ENCODE measurements at regions not wholly inside any gene's neighbourhood (a gene's known extent, or its start where the extent isn't known, plus 50 kb on each side); places are given as distances from the start of the nearest gene placed in this dataset.

DNA sequence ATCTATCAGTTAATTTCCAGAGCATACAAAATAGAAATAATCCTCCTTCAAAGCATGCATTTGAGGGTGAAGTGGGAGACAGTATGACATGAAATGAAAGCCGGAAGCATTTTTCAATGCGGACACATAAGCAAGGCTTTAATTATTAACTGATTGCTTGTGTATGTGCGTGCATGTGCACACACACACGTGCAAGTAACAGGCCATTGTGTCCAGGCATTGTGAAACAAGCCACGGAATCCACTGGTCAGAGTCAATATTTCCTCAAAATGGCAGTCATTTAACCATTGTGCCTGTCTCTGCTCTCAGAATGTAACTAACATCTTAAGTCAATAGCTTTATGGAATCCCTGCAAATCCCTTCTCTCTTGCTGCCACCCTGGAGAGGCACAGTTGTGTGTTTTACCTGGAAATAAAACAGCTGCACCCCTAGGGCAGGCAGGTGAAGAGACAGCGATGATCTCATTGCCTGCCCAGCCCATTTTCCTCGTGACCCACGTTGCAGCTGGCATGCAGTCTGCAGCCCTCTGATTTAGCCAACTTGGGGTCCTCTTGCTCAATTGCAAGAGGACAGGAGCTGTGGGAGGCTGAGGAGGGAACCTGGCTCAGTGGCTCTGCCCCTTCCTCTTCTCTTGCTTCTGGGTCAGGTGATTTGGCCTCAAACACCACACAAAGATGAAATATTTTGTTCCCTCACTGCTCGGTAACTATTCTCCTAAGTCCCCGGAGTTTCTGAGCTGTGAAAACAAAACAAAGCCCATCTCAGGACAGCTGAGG lies 500.9 kb upstream of the ZMIZ1 start:
- DNase-seq (ENCODE audit: low spot score), result no peak

DNA sequence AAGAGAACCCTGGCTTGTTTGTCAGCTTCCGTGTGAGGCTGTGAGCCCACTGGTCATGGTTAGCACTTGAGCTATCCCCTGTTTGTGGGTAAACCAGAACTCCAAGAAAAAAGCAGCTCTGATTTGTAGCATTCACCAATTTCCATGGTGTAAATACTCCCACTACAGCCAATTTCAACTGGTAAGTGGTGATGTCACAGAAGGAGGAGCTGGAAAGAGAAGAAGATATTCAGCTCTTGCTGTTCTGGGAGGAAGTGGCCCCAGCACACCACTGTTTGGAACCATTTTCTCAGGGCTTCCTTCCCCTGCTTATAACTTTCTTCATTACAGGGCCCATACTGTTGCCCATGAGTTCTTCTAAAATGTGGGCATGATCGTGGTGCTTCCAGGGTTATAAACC lies 500.1 kb upstream of the ZMIZ1 start:
- no peak for DNase-seq (ENCODE audit: low spot score)

DNA sequence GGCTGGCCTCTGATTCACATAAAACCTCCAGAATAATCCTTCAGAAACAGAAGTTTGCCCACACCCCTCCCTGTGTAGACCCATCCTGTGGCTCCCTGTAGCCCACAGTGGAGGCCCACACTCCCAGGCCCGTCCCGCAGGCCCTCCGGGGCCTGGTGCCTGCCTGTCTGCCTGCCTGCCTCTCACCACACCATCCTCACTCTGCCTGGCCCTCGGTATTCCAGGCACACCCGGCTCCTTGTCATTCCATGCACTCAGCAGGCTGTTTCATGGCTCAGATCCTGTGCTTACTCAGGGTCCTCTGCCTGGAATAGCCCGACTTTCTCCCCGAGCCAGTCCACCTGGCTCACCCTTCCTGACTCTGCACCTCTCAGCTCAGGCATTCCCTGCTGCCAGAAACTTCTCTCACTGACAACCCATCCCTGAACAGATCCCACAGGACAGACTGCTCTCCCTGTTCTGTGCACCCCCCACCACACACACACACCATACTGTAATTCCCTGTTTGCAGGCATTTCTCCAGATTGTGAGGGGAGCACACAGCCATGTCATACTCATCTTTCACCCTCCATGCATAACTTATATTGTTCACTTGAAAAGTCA lies 498.0 kb upstream of the ZMIZ1 start:
- no peak for DNase-seq (ENCODE audit: low spot score)

DNA sequence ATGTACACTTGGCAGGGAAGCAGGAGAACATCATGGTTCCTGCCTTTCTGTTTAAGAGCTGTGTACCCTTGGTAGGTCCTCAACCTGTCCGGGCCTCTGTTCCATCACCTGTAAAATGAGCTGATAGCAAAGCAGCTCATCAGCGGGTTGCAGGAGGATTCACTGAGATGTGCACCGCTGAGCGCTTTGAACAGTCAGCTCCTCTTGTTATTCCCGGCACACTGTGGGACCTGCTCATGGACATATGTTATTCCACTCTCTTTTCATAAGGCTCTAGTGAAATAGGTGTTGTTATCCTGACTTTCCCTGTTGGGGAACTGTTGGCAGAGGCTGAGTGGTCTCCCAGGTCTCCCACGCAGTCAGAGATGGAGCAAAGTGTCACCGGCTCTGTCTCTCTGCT lies 497.5 kb upstream of the ZMIZ1 start:
- no peak for DNase-seq (ENCODE audit: low spot score)

DNA sequence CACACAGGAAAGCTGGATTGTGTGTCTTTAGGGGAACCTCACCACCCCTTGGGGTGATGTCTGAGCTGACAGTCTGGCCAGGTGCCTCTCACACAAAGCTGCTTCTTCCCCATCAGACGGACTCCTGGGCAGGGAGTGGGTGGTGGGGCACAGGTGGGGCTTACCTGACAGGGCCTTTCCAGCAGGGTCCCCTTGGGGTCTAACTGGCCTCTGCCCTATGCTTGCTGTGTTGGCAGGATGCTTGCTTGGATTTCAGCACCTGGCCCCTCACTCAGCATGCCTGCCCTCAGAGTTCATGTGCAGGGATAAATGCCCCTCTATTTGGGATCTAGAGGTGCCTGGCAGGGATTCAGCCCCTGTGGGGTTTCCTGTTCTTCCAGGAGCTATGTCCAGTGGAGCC lies 496.9 kb upstream of the ZMIZ1 start:
- DNase-seq (ENCODE audit: low spot score), result no peak

DNA sequence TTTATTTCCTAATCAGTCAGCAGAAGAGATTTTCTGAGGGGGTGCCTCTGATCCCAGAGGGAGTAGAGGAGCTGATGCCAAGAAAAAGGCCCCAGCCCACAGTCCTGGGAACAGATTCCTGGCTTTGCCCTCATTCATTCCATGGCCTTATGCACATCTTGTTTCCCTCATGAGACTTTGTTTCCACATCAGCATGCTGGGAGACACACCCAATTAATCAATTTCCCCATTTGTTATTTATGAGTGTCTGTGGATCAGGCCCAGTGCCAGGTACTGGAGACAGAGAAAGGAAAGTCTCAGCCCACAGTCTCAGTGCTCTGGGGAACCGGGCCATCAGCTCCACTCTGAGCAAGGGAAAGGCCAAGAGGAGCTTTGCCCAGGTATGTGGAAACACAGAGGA lies 496.2 kb upstream of the ZMIZ1 start:
- DNase-seq (ENCODE audit: low spot score), result no peak

DNA sequence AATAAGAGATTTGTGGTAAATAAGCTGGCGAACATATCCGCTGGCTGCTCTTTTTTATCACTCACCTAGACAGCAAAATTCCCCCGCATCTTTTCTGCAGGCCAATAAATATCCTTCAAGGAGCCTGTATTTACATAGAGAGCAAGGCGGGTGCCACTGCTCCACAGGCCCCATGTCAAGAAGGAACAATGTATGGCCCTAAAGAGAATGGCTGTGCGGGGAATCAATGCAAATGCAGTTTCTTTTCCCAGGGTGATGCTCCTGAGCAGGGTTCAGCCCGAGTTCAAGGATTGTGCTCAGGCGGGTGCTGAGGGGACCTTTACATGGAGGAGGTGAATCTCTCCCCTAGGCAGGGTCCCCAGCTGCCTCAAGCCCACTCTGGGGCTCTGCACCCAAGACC lies 494.2 kb upstream of the ZMIZ1 start:
- DNase-seq (ENCODE audit: low spot score), result no peak

DNA sequence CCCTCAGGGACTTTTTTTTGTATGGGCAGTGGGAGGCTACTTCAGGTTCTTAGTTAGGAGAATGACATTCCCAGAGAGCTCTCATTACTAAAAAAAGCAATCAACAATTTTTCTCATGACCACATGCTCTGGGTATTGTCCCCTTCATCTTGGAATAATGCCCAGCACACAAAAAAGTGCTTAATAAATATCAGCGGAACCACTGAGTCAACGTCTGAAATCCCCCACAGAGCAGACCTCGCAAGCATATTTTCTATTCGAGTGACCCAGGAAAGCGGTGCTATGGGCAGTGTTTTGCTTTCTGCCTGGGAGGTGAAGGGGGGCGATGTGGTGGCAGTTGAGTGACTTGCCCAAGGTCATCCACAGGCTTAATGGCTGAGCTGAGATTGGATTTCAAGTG lies 493.4 kb upstream of the ZMIZ1 start:
- no peak for DNase-seq (ENCODE audit: low spot score)

DNA sequence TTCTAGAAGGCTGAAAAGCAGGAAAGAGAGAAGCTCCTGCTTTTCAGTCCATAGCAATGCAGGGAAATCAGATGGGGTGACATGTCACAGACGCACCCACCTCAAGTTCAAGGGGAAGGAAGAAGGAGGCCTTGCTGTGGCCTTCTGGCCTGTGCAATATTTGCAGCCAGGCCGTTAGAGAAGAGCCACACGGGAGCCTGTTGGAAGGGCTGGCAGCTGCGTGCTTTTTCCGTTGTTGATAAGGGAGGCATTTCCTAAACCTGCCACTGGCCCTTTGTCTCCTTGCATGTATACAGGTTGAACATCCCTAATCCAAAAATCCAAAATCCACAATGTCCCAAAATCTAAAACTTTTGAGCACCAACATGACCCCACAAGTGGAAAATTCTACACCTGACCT lies 492.5 kb upstream of the ZMIZ1 start:
- no peak for DNase-seq (ENCODE audit: low spot score)

DNA sequence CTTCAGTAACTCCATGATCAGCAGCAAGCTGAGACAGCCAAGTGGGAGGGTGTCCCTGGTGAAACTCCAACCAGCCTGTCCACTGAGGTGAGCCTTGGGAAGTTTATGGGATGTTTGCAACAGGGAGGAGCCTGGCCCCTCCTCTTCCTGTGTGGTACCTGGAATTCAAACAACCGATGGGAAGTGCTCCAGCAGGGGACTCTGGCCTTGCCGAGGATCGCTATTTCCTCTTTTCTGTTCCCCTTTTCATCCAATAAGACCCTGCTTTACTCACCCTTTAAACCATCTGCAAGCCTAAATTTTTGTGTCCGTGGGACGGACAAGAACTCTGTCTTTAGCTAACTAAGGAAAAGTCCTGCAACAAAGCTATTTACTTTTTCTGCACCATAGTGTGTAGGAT lies 491.1 kb upstream of the ZMIZ1 start:
- no peak for DNase-seq (ENCODE audit: low spot score)

DNA sequence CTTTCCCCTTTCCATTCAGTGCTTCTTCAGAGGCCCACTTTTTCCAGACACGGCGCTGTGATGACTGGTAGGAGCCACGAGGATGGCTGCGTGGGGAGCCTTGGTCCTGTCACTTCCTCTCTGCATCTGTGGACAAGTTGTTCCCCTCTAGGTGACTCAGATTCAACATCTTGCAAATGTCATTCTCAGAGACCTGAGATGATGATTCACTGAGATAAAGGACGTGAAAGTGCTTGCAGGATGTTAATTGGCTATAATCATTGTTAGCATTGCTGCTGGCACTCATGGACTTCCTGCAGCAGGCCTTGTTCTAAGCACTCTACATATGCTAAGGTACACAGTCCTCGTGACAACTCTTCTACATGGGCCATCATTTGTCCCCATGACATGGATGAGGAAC lies 489.8 kb upstream of the ZMIZ1 start:
- DNase-seq (ENCODE audit: low spot score), result no peak

DNA sequence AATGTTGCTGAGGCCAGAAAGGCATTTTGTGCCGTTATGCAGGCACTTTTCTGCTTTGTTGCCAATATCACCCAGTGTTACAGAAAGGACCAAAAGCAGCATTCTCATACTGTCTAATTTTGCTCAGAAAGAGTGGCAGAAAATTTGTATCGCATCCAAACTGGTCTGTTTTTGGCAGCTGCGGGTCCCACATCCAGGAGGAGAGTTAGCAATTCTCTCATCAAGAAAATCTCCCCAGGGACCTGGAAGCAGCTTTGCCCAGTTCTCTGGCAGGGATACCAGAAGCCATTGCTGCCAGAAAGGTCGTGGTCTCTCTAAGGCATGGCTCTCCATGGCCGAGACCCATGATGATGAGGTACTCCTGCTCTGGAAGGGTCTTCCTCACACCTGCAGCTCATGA lies 489.2 kb upstream of the ZMIZ1 start:
- no peak for DNase-seq (ENCODE audit: low spot score)

DNA sequence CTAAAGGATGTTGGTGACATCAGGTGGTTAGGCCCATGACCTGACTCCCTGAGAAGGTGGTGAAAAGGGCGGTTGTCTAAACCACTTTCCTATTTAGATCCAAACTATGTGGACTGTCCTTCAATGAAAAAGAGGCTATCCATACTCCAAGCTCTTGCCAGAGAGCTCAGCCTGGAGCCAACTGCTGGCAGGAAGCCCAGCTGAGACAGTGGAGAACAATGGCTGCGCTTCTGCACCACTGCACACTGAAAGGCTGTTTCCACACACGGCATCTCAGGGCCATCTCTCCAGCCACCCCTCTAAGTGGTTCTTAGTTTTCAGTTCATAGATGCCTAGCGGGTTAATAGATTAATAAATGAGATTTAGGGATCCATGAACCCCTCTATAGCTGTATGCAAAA lies 488.8 kb upstream of the ZMIZ1 start:
- DNase-seq (ENCODE audit: low spot score), result no peak

DNA sequence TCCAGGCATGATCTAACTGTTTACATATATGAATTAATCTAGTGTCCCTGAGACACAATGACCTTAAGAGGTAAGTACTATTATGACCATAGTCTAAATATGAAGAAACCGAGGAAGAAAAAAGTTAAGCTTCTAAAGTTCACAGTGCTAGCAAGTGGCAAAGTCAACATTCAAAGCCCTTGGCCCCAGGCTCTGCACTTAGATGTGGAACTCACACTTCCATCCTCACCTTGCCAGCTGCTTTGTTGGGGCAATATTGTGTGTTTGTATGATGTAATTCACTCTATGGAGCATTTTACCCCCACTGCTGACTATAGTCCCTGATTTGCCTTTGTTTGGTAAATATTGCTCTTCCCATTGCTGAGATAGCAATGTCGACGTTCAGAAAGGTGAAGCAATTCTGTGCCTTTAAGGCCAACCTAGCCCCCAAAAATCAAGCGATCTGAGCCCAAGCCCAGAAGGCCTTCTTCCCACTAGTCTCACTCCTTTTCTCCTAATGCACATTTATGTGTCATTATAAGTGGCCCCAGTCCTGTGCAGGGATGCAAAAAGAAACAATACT lies 487.6 kb upstream of the ZMIZ1 start:
- DNase-seq (ENCODE audit: low spot score), result no peak

DNA sequence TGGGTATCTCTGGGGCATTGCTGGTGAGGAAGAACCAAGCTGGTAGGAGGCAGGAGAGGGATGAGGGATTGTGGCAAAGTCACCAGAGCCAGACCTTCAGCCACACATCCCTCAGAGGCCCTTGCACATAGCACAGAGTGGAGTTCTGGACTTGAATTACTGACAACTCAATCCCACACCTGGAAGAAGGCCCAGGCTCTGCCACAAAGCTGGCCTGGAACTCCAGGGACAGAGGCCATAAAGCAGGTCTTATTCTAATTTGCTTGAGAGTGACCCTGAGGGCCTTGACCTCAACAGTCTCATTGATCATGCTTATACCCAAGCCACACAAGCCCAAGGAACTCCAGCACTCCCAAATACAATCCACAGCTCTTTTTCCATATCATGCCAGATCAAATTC lies 486.2 kb upstream of the ZMIZ1 start:
- no peak for DNase-seq (ENCODE audit: low spot score)

DNA sequence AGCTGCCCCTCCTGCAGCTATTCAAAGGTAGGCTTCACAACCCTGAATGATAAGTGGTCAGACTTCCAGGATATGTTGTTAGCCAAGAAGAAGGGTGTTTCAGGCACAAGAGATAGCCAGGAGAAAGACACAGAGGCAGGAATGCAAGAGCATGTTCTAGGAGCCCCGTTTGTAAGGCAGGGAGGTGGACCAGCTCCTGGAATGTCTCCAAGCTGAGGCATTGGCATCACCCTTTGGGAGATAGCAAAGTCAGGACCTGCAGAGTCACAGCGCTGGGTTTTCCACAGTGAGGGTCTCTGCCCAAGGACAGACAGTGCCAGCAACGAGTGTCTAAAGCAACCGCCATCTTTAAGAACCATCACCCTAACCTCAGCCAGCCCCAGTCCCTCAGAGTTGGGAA lies 484.5 kb upstream of the ZMIZ1 start:
- no peak for DNase-seq (ENCODE audit: low spot score)

DNA sequence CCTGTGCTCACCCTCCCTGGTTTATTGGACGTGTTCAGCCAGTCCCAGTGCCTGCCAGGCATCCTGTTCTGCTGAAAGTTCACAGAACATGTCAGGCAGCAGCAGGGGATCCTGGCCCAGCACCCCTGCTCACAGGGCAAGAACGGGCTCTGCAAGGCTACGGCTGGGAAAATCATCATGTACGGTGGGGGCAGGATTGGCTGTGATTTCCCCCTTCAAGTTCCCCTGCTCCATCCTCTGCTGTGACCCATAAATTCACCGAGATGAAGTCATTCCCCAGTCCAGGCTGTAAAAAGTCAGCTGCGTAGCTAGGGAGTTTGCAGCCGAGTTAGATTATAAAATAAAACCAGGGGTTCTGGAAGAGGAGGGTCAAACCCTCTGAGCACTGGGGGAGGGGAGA lies 484.1 kb upstream of the ZMIZ1 start:
- no peak for DNase-seq (ENCODE audit: low spot score)

DNA sequence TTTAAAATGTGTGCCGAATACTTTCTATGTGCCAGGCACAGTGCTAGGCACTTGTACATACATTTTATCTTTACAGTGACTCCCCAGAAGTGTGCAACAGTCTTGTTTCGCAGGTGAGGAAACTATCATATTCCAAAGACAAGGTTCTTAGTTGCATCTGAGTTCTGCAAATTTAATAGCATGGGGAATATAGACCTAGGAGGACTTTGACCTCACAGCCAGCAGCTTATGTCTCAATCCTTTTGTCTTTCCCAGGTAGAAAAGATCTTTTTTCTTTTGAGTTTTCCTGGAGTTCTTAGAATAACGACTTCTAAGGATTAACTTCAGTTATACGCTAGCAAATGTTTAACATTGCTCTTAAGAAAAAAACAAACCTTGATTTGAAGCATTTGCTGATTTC lies 482.8 kb upstream of the ZMIZ1 start:
- no peak for DNase-seq (ENCODE audit: low spot score)

DNA sequence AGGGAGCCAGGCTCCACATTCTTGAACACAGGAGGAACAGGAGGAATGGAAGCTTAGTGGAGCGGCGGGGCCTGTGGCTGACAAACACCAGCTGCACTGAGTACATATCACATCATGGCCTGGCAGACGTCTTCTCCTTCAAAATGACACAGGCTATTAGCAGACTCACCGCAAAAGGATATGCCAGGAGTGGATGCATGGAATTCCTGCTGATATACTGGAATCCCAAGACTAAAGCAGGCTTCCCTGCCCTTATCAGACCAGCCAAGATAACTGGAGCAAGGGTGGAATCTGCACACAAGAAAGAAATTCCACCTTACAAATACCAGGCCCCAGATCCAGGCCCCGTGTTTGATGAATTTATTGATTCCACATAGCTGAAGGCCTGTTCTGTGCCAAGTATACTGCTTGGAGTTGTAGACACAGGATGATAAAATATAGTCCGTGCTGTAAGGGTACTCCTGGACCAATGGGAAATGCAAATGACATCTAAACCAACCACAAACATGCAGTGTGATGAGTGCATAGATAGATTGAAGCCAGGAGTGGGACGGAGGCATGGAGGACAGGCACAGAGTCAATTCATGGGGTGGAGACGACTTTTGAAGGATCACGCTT lies 480.5 kb upstream of the ZMIZ1 start:
- DNase-seq (ENCODE audit: low spot score), result peak; percentile 14

DNA sequence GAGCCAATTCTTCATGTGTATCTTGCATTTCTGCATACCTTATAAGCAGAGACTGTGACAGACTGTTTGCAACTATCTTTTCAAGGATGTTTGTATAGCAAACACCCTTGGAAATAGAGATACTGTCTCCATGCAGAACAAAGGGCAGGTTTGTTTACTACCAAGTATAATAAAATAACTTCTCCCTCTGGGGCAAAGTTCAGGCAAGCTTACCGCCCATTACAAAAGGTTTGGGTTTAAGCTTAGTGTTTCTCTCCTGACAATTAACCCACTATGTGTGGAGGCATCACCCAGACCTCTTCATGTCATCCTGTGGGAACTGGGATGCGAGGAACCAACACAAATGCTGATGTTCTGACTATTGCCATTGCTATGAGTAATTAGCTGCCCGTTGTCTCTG lies 479.1 kb upstream of the ZMIZ1 start:
- DNase-seq (ENCODE audit: low spot score), result no peak

DNA sequence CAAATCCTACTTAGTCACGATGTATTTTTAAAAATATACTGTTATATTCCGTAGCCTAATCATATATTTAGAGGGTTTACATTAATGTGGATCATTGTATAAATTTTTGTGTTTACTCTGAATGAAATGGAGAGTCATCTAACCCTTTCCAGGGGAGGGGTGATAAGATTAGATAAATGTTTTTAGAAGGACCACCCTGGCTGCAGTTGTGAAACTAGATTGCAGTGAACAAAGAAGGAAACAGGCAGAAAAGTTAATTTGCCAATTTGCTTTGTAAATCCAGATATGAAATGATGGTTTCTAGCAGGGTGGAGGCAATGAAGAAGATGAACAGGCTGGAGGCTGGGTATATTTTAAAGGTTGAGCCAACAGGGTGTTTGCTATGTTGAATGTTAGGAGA lies 477.7 kb upstream of the ZMIZ1 start:
- DNase-seq (ENCODE audit: low spot score), result no peak

DNA sequence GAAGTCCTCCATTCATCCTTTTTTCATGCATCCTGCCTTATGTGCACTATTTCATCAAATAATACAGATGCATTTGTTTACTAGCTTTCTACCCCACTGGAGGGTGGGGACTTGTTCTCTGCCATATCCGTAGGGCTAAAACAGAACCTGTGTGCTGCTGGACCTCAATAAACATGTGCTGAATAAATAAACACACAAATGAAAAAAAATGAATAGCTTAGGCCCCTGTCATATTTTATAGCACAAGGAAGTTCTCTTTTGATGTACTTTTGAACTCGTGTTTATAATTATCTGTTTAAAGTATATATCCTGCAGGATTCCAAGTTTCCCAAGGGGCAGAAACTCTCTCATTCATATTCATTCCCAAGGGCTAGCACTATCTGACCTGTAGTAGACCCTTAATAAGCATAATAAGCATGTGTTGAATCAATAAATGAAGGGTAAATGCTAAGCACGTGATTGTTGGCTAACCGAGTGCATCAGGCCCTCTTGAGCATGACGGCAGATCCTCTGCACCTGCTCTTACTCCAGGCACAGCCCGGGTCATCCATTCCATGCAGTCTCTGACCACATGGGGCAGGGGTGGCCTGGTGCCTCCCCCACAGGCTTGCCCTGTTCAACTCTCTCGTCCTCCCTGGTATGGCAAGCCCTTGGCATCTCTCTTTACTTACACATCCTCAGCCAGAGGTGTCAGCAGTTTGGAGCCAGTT lies 474.1 kb upstream of the ZMIZ1 start:
- no peak for DNase-seq (ENCODE audit: low spot score)

DNA sequence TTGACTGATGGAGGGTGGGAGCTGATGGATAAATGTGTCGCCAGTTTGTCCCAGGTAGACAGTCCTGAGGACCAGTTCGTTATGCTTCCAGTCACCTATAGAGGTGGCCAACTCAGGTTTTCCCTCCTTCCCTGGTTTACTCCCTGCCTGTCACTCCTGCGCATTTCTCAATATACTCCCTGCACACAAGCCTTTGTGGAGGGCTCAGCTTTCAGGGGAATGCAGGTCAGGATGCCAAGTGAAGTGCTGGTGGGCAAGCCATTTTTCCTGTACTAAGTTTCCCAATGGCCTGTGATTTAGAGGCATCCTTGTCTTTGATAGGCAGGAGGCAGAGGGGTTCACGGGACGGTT lies 473.5 kb upstream of the ZMIZ1 start:
- no peak for DNase-seq (ENCODE audit: low spot score)
